ENCODE measurements at regions not wholly inside any gene's neighbourhood (a gene's known extent, or its start where the extent isn't known, plus 50 kb on each side); places are given as distances from the start of the nearest gene placed in this dataset.
"Not testable (repeated sequence)": the region's sequence is repeated elsewhere in the genome, so short reads cannot be mapped to it uniquely, and the experiment has no call there.

DNA sequence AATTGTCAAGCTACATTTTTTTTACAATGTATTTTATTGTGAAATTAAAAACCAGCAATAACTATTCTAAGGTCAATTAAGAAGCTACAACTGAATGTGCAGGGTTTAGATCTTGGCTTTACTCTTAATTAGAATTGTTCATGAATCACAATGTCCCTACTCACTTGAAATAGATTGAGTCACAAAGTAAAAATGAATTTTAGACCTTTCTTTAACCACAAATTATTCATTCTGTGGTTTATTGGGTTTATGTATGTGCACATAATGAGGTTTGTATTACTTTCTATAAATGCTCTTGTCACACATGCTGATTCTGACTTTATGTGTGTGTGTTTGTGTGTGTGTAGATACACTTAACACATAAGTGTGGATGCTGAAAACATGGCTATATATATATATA lies 647.0 kb upstream of the AADAT start:
- POLR2A ChIA-PET = no interaction called here
- H3K27ac Mint-ChIP-seq = no peak overlapping the region
- no peaks in the 10 kb centered on the region for H3K27me3 Mint-ChIP-seq
- no peak overlapping the region for H3K4me3 Mint-ChIP-seq
- DNase-seq = no peak
- no peaks in the 10 kb centered on the region for H3K4me1 Mint-ChIP-seq
- H3K9me3 Mint-ChIP-seq = no peaks in the 10 kb centered on the region
- CTCF ChIA-PET = no interaction called here
- H3K36me3 Mint-ChIP-seq (ENCODE audit: low read depth) = no peaks in the 10 kb centered on the region

GRCh38 chr4:170729897-170730296 lies 640.1 kb upstream of the AADAT start:
- Mint-ChIP-seq H3K9me3 (no peaks in the 10 kb centered on the region), H3K4me3 (no peak overlapping the region), H3K36me3 (ENCODE audit: low read depth) (no peaks in the 10 kb centered on the region), H3K27me3 (no peaks in the 10 kb centered on the region), H3K27ac (no peak overlapping the region), H3K4me1 (no peaks in the 10 kb centered on the region)
- POLR2A ChIA-PET = no interaction called here
- CTCF ChIA-PET = no interaction called here
- no peak for DNase-seq

DNA sequence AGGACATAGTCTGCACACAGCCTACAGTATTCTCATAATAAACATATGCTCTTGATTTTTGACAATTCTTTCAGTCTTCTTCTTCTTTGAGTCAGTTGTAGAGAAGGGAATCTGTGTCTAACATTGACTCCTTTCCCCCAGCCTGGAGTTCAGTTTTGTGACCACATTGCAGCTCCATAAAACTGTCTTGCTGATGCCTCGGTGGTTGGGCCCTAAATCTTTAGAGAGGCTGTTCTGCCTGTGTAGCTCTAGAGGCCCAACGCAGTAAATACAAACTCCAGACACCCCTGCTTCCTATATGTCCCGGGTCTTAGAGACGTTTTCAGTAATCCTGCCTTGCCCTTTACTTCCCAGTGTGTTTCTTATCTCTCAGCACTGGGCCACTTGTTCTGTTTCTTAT lies 639.5 kb upstream of the AADAT start:
- Mint-ChIP-seq H3K27me3 (no peaks in the 10 kb centered on the region), H3K4me1 (no peaks in the 10 kb centered on the region), H3K27ac (no peak overlapping the region), H3K36me3 (ENCODE audit: low read depth) (no peaks in the 10 kb centered on the region), H3K9me3 (no peaks in the 10 kb centered on the region), H3K4me3 (no peak overlapping the region)
- CTCF ChIA-PET = no interaction called here
- POLR2A ChIA-PET = no interaction called here
- DNase-seq = no peak

- no peaks in the 10 kb centered on the region for H3K27me3 Mint-ChIP-seq
- no peak overlapping the region for H3K4me3 Mint-ChIP-seq
- no peak overlapping the region for H3K27ac Mint-ChIP-seq
- no peak for DNase-seq
- no peaks in the 10 kb centered on the region for H3K9me3 Mint-ChIP-seq
- no peaks in the 10 kb centered on the region for H3K36me3 Mint-ChIP-seq (ENCODE audit: low read depth)
- H3K4me1 Mint-ChIP-seq = no peaks in the 10 kb centered on the region
- ChIA-PET CTCF (no interaction called here), POLR2A (no interaction called here)
These were observed 634.4 kb upstream of the AADAT start for GRCh38 chr4:170724191-170724590.

DNA sequence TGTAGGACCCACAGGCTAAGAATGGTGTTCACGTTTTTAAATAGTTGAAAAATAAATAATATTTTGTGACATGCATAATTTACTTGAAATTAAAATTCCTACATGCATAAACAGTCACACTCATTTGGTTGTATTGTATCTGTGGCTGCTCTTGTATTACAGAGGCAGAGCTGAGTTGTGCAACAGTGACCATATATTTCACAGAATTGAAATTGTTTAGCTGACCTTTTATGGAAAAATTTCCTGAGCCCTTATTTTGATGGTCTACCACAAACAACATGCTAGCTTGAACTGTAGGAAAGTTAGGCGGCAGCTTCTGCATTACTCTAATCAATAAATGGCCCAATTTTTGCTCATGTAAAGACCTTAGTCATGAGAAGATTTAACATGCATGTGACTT lies 633.4 kb upstream of the AADAT start:
- no peaks in the 10 kb centered on the region for H3K9me3 Mint-ChIP-seq
- no peak overlapping the region for H3K27ac Mint-ChIP-seq
- H3K4me3 Mint-ChIP-seq = no peak overlapping the region
- H3K36me3 Mint-ChIP-seq (ENCODE audit: low read depth) = no peaks in the 10 kb centered on the region
- H3K27me3 Mint-ChIP-seq = no peaks in the 10 kb centered on the region
- ChIA-PET CTCF (no interaction called here), POLR2A (no interaction called here)
- DNase-seq = no peak
- no peaks in the 10 kb centered on the region for H3K4me1 Mint-ChIP-seq

- Mint-ChIP-seq H3K27ac (no peak overlapping the region), H3K4me1 (no peaks in the 10 kb centered on the region), H3K36me3 (ENCODE audit: low read depth) (no peaks in the 10 kb centered on the region), H3K27me3 (no peaks in the 10 kb centered on the region), H3K9me3 (no peaks in the 10 kb centered on the region), H3K4me3 (no peak overlapping the region)
- DNase-seq = no peak
- CTCF ChIA-PET = no interaction called here
- POLR2A ChIA-PET = no interaction called here
These were observed 632.1 kb upstream of the AADAT start for GRCh38 chr4:170721812-170722373.

DNA sequence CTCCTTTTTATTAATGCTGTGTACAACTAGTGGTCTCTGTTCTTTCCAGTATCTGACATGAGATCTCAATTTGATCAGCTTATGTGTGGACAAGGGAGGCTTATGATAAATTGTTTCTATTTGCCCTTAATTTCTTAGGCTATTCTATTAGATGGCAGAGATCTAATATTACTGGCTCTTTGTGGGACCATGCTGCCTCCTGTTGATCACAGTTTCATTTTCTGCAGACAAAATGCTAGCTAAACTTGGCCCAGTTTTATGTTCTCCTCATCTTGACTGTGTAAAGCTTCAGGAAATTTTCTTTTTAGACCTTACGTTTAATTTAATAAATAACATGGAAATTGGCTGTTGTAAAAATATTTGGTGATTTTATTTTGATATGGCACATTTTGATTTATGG lies 627.1 kb upstream of the AADAT start:
- Mint-ChIP-seq H3K4me3 (no peak overlapping the region), H3K9me3 (peaks cover 5% of the 10 kb centered on the region), H3K4me1 (no peaks in the 10 kb centered on the region), H3K36me3 (ENCODE audit: low read depth) (no peaks in the 10 kb centered on the region), H3K27ac (no peak overlapping the region), H3K27me3 (no peaks in the 10 kb centered on the region)
- POLR2A ChIA-PET = interaction anchor here (0.5 kb wide), 1 partner anchor 1625 kb away, joined by 3 read pairs; no protein-coding TSS in a partner anchor
- CTCF ChIA-PET = no interaction called here
- DNase-seq = no peak

- POLR2A ChIA-PET = no interaction called here
These were observed 616.2 kb upstream of the AADAT start for GRCh38 chr4:170705907-170706306.

DNA sequence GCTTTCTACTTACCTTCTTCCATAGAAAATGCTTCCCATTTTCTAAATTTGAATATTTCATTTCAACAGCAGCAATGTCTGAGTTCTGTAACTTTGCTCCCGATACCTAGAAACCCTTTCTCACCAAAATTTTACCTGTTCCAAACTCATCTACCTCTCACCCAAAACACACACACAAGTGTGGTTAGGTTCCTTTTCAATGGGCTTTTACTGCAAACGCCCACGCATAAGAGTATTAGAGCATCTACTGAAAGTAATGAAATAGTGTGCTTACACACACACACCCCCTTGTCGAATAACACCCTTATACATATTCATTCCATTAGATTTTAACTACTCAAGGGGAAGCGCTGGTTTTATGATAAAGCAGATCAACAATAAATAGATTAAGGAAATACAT lies 610.3 kb upstream of the AADAT start:
- H3K36me3 Mint-ChIP-seq (ENCODE audit: low read depth) = no peaks in the 10 kb centered on the region
- no peak overlapping the region for H3K27ac Mint-ChIP-seq
- H3K9me3 Mint-ChIP-seq = peaks cover 2% of the 10 kb centered on the region
- H3K4me3 Mint-ChIP-seq = no peak overlapping the region
- no peak for DNase-seq
- POLR2A ChIA-PET = no interaction called here
- CTCF ChIA-PET = no interaction called here
- H3K4me1 Mint-ChIP-seq = no peaks in the 10 kb centered on the region
- no peaks in the 10 kb centered on the region for H3K27me3 Mint-ChIP-seq

More at GRCh38 chr4:170705907-170706306, 616.2 kb upstream of the AADAT start:
- H3K4me3 Mint-ChIP-seq = no peak overlapping the region
- peaks cover 2% of the 10 kb centered on the region for H3K9me3 Mint-ChIP-seq
- H3K4me1 Mint-ChIP-seq = no peaks in the 10 kb centered on the region
- CTCF ChIA-PET = no interaction called here
- H3K27me3 Mint-ChIP-seq = no peaks in the 10 kb centered on the region
- no peak overlapping the region for H3K27ac Mint-ChIP-seq
- DNase-seq = no peak
- no peaks in the 10 kb centered on the region for H3K36me3 Mint-ChIP-seq (ENCODE audit: low read depth)

DNA sequence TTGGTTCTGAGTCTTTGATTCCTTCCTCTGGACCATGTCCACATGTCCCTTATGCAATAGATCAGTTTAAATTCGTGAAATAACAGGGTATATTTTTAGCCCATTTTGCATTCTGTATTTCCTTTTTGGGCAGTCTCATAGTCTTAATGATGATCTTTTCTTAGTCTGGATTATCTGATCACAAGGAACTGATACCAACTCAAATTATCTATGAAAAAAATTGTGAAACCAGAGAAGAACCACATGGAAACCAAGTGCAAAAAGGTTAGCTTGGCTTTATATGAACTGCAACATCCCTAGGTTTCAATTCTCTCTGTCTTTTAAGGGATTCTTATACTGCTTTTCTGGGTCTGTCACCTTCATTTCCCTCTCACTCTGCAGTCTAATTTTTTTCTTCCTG lies 608.6 kb upstream of the AADAT start:
- no peak for DNase-seq
- no peaks in the 10 kb centered on the region for H3K36me3 Mint-ChIP-seq (ENCODE audit: low read depth)
- no peaks in the 10 kb centered on the region for H3K4me1 Mint-ChIP-seq
- no peaks in the 10 kb centered on the region for H3K27me3 Mint-ChIP-seq
- H3K9me3 Mint-ChIP-seq = peaks cover 4% of the 10 kb centered on the region
- ChIA-PET CTCF (no interaction called here), POLR2A (no interaction called here)
- H3K27ac Mint-ChIP-seq = no peak overlapping the region
- H3K4me3 Mint-ChIP-seq = no peak overlapping the region

DNA sequence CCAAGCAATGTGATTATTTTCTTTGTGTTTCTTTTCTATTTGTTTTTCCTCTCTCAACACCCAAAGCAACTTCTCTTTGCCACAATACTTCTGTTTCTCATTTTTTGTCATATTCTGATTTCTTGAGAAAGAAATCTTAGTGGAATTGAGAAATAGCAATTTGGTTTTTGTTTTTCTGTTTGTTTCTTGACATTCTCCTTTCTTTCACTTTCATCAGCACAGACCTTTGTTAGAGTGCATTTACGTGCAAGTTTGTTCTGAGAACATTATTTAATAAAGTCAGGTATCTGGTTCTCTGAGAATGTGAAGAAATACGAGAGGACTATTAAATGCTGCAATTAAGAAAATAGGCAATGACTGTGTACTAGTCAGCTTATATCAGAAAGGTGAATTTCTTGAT lies 608.1 kb upstream of the AADAT start:
- DNase-seq = no peak
- H3K27me3 Mint-ChIP-seq = no peaks in the 10 kb centered on the region
- peaks cover 4% of the 10 kb centered on the region for H3K9me3 Mint-ChIP-seq
- no peak overlapping the region for H3K4me3 Mint-ChIP-seq
- H3K27ac Mint-ChIP-seq = no peak overlapping the region
- H3K4me1 Mint-ChIP-seq = no peaks in the 10 kb centered on the region
- POLR2A ChIA-PET = no interaction called here
- H3K36me3 Mint-ChIP-seq (ENCODE audit: low read depth) = no peaks in the 10 kb centered on the region
- CTCF ChIA-PET = no interaction called here

- Mint-ChIP-seq H3K4me1 (no peaks in the 10 kb centered on the region), H3K27me3 (no peaks in the 10 kb centered on the region), H3K9me3 (peaks cover 4% of the 10 kb centered on the region), H3K36me3 (ENCODE audit: low read depth) (no peaks in the 10 kb centered on the region), H3K4me3 (no peak overlapping the region), H3K27ac (no peak overlapping the region)
- POLR2A ChIA-PET = no interaction called here
- no peak for DNase-seq
- CTCF ChIA-PET = no interaction called here
These were observed 607.3 kb upstream of the AADAT start for GRCh38 chr4:170697045-170697444.

DNA sequence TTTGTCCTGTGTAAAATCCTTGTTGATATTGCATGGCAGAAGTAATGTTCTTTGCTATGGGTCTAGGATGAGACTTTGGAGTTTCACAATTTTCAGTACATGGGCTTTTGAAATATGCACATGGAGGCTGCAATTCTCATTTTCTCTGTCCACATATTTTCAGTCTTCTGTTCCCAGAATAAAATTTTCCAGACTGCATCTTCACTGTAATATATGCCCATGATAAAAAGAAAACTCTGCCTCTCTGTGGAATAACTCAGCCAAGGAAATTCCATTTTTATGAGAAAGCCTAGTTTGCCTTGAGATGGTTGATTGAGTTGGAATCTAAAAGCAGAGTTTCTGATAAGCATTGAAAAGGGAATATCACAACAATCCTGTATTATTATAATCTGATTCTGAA lies 601.4 kb upstream of the AADAT start:
- ChIA-PET POLR2A (no interaction called here), CTCF (no interaction called here)
- Mint-ChIP-seq H3K9me3 (peaks cover 3% of the 10 kb centered on the region), H3K36me3 (ENCODE audit: low read depth) (no peaks in the 10 kb centered on the region), H3K27ac (no peak overlapping the region), H3K4me3 (no peak overlapping the region), H3K4me1 (no peaks in the 10 kb centered on the region), H3K27me3 (no peaks in the 10 kb centered on the region)
- no peak for DNase-seq

DNA sequence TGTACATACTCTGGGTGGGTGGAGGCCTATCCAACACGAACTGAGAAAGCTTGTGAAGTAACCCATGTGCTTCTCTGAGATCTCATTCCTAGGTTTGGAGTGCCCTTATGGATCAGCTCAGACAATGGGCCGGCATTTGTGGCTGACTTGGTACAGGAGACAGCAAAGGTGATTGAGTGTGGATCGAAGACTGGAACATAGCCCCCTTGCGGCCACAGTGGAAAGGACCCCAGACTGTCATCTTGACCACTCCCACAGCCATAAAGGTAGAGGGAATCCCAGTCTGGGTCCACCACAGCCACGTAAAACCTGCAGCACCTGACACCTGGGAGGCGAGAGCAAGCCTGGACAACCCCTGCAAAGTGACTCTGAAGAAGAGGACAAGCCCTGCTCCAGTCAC lies 598.0 kb upstream of the AADAT start:
- Mint-ChIP-seq H3K4me3 (no peak overlapping the region), H3K27me3 (no peaks in the 10 kb centered on the region), H3K27ac (no peak overlapping the region), H3K36me3 (ENCODE audit: low read depth) (no peaks in the 10 kb centered on the region), H3K4me1 (no peaks in the 10 kb centered on the region), H3K9me3 (no peaks in the 10 kb centered on the region)
- ChIA-PET CTCF (no interaction called here), POLR2A (no interaction called here)
- DNase-seq = no peak

DNA sequence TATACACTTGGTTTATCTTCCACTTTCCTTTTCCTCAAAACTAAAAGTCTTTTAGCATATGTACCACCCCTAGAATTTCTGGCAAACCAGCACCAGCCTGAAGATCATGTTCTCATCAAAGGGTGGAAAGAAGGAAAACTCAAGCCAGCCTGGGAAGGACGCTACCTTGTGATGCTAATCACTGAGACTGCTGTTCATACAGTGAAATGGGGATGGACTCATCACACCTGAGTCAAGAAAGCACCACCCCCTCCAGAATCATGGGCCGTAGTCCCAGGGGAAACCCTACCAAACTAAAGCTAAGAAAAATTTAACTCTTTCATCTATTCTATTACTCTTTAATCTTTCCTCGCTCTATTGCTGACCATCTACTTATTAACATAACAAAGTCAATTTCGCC lies 595.9 kb upstream of the AADAT start:
- POLR2A ChIA-PET; H3K36me3 Mint-ChIP-seq (ENCODE audit: low read depth); H3K27ac Mint-ChIP-seq; H3K4me3 Mint-ChIP-seq; H3K27me3 Mint-ChIP-seq; CTCF ChIA-PET; DNase-seq; H3K9me3 Mint-ChIP-seq; H3K4me1 Mint-ChIP-seq: not testable (repeated sequence)
